NCI-H2107 treated with DMSO at 0.1 percent for 48 hours (cell line): ENCODE measurements at regions not wholly inside any gene's neighbourhood (a gene's known extent, or its start where the extent isn't known, plus 50 kb on each side); places are given as distances from the start of the nearest gene placed in this dataset.

ENCODE experiments used
- DNase-seq: peaks from one replicate; lab custom pipeline; 2025; ENCODE audit not compliant: unreplicated experiment; lab: John Stamatoyannopoulos, UW

- DNase-seq, result no peak
These were observed 86.4 kb upstream of the ZKSCAN2 start for GRCh38 chr16:25344006-25344405.

GRCh38 chr16:25340973-25341372, 83.3 kb upstream of the ZKSCAN2 start:
- DNase-seq, result no peak

- no peak for DNase-seq
These were observed 60.2 kb upstream of the ZKSCAN2 start for GRCh38 chr16:25317732-25318316.

- DNase-seq, result no peak
These were observed 54.3 kb upstream of the ZKSCAN2 start for GRCh38 chr16:25311950-25312349.

GRCh38 chr16:25311039-25311438, 53.4 kb upstream of the ZKSCAN2 start:
- DNase-seq, result no peak
